ENCODE measurements at regions not wholly inside any gene's neighbourhood (a gene's known extent, or its start where the extent isn't known, plus 50 kb on each side); places are given as distances from the start of the nearest gene placed in this dataset.

- TF ChIP-seq CTCF (IDR thresholded peaks at IDR 0.05) = no peak
- TF ChIP-seq POLR2A (IDR thresholded peaks at IDR 0.05) = no peak
Measured at GRCh38 chr7:49564379-49564714, 209.1 kb upstream of the VWC2 start.
